Stimulated activated CD8-positive, alpha-beta memory T cell treated with anti-CD3 and anti-CD28 coated beads, Interleukin-2, amount 100 ng/mL, for 48 hours (primary cell): ENCODE measurements at regions not wholly inside any gene's neighbourhood (a gene's known extent, or its start where the extent isn't known, plus 50 kb on each side); places are given as distances from the start of the nearest gene placed in this dataset.
"Not testable (repeated sequence)": the region's sequence is repeated elsewhere in the genome, so short reads cannot be mapped to it uniquely, and the experiment has no call there.

ENCODE experiments used
- DNase-seq, 2 donors: peaks; one replicate each; pipeline ENCODE4 v3.0.0-alpha.2; 2020; ENCODE audit warnings: low read depth in 2 of 2

DNA sequence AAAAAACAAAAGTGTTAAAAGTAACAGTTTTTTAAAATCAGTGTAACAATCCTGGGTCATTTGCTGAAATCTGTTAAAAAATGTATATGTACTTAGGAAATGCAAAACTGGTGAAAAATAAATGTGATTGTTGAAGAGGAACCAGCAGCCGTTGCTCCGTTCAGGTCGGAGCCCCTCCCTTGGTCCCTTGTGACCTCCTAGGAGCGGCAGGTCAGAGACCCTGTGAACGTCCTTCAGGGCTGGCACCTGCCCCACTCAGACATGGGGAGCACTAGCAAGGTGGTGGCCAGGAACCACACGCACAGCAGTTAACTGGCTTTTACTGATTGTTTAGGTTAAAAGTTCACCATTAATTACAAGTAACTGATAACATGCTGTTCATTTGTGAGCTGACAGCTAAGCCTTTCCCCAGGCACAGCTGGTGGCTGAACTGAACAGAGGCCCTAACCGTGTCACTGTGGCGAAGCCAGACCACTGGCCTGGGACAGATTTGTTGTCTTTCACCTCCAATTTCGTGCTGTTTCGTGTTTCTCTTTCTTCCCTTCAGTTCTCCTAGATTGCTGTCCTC is 159.2 kb upstream of the ALKAL2 start:
- DNase-seq, result no peak

- no peak for DNase-seq
These were observed 158.5 kb upstream of the ALKAL2 start for GRCh38 chr2:446303-446874.

DNA sequence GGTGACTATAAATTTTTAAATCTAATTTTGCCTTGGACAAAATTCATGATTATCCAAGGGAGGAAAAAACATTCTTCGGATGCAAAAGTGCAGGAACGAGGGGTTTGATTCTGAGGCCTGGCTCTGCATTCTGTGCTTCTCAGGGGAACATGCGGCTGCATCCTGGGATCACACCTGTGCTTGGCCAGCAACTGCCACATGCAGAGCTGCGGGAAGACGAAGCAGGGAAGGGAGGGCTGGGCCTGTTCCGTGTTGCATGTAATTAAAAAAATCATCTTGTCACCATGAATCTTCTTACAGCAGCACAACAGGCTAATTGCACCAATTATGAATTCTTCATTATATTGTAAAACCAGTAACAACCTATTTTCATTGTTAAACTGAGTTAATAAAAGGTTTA is 158.0 kb upstream of the ALKAL2 start:
- no peak for DNase-seq

DNA sequence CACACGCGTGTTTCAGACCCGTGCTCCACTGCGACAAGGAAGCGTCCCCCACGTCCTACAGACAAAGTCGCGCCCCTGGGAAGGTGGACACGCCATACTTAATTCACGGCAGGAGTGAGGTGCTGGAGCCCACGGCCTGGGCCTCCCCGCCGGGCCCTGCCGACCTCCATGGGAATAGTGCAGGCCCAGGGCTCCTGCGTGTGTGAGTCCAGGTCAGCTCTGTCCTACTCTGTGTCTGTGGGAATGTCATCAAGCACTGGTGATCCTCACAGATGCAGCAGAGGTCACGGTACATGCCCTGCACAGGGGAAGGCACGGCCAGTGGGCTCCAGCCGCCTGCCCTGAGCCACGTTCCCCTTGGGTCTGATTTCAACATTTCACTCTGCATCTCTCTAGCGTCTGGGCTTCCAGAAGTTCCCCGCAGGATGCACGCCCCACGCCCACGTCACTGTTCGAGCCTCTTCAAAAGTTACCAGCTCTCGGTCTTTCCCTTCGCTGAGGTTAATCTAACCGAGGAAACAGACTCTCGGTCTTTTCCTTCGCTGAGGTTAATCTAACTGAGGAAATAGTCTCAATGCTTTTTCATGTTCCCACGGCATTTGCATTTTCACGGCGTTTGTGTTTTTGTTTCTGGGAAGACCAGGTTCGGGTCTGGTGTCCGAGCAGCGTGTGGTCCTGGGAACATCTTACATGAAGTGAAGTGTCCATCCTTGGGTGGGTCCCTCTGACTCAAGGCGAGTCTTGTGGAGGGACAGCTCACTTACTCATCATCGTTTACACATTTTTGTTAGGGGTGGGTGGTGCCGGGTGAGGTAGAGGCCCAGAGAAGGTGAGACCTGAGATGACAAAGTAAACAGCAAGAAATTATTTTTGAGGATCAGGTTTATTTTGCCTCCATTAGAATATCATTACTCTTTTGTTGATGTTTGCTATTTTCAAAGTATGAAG is 157.3 kb upstream of the ALKAL2 start:
- no peak for DNase-seq

DNA sequence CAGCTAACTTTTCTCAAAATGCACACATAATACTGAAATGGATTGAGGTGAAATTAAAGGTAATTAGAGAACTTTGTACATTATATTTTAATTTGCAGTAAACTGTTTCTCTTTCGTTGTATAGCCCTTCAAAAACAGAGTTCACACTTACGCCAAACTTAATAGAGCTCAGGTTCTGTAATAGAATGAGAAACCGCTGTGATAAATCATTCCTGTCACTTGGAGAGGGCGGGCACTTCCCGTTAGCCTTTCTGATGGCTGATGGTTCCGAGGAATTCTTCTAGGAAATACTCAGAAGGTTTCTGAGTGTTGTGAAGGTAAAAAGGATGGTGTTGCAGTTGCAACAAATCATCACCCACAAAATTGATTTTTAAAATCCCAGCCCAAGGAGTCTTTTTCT is 155.8 kb upstream of the ALKAL2 start:
- no peak for DNase-seq

- no peak for DNase-seq
These were observed 155.3 kb upstream of the ALKAL2 start for GRCh38 chr2:443216-443615.

GRCh38 chr2:441258-442022 is 153.5 kb upstream of the ALKAL2 start:
- no peak for DNase-seq

DNA sequence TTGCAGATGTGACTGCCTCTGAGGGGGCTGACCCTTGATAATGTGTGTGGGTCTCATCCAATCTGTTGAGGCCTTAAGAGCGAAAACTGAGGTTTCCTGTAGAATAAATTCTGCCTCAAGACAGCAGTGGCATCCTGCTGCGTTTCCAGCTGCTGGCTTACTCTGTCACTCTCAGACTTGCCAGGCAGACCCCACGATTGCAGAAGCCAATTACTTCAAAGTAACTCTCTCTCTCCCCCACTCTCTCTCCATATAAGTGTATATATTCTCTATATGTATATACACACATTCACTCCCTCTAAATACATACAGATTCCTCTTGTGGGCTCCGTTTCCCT is 152.5 kb upstream of the ALKAL2 start:
- DNase-seq, result no peak

- DNase-seq, result no peak
These were observed 151.9 kb upstream of the ALKAL2 start for GRCh38 chr2:439556-440402.

DNA sequence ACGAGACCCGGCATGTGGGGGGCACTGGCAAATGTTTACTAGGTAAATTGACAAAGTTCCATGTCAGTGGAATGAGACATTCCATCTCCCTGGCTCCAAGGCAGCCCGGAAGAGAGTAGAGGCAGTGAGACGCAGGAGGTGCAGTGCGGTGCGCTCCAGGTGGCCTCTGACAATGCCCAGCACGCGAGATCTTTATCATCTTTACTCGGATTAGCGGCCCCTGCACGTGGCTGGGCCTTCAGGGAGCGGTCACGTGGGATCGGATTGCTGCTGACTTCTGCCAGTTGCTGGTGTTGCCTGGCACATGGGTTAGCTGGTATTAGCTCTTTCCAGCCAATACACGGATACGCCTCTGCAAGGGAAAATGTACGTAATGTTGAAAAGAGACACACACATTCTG is 151.2 kb upstream of the ALKAL2 start:
- DNase-seq, result no peak

DNA sequence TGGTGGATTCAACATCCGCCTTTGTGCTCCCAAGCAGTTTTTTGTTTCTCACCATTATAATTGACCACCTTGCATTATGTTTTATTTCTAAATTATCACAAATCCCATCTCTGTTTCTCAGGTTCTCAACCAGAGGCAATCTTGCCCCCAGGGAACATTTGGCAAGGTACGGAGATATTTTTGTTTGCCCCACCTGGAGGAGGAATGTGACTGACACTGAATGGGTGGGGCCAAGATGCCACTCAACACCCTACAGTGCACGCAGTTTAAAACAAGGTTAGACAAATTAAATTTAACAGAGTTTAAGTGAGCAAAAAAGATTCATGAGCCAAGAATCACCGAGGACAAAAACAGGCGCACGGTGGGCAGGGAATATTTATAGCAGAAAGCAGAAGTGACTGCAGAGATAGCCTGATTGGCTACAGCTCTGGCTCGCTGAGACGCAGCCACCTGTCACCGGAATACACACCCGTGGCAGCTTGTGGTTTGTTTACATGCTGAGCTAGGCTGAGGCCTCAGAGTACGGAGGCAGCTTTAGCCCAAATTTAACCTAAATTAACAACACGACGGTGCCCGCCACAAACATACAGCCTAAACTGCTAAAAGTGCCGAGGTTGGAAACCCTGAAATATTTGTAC is 150.0 kb upstream of the ALKAL2 start:
- DNase-seq, result peak in 1 of 2 donors; percentile 31

GRCh38 chr2:437180-437579 is 149.3 kb upstream of the ALKAL2 start:
- DNase-seq, result no peak

- DNase-seq, result no peak
These were observed 148.3 kb upstream of the ALKAL2 start for GRCh38 chr2:436205-436604.

GRCh38 chr2:434625-435024 is 146.7 kb upstream of the ALKAL2 start:
- DNase-seq, result no peak

DNA sequence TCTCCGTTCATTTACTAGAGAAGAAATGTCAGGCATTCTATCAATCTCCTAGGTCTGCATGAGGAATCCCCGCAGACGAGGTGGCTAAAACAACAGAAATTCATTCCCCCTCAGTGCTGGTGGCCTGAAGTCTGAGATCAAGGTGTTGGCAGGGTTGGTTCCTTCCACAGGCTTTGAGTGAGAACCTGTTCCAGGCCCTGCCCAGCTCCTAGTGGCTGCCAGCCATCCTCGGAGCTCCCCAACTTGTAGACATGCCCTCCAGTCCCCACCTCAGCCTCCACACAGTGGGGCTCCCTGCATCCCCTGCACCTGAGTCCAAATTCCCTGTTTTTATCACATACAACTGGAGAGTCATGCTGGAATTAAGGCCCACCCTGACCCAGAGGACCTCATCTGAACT is 145.3 kb upstream of the ALKAL2 start:
- no peak for DNase-seq

- DNase-seq, result no peak
These were observed 142.6 kb upstream of the ALKAL2 start for GRCh38 chr2:430291-431040.

DNA sequence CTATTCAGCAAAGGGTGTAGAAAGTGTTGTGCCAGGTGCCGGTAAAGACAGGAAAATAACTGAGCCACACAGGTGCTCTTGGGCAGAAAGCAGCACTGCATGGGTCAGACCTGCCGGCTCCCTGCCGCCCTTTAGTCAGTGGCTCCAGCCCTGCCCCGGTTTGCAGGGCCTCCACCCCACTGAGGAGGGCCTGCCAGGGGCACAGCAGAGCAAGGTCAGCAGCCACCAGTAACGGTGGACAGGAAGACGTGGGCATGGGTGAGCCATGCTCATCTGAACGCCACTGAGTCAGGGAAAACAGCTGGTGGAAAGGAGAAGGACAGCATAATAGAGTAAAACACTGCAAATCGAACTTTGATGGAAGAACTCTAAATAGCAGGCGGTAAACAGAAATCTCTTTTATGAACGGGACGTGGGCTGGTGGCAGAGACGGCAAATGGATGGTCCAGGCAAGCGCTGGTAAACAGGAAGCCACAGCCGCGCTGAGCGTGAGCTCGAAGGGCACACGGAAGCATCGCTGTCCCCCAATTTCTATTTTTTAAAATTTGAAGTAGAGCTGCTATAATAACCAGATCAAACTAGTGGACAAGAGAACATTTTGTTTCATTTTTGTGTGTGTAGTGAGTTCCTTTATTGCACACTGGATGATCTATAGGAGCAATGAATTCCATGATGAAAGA is 141.8 kb upstream of the ALKAL2 start:
- no peak for DNase-seq

DNA sequence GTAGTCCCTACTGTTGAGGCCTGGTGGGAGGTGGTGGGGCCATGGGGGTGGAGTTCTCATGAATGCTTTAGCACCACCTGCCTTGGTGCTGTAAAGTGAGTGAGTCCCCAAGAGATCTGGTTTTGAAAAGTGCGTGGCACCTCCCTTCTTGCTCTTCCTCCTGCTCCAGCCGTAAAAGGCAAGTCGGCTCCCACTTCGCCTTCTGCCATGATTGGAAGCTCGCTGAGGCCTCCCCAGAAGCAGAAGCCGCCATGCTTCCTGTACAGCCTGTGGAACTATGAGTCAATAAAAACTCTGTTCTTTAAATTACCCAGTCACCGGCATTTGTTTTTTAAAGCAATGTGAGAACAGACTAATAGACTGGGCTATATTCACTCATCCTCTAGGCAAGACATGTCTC is 141.3 kb upstream of the ALKAL2 start:
- no peak for DNase-seq

GRCh38 chr2:428591-428990 is 140.7 kb upstream of the ALKAL2 start:
- no peak for DNase-seq

- not testable (repeated sequence) for DNase-seq
These were observed 138.8 kb upstream of the ALKAL2 start for GRCh38 chr2:426696-427095.
